B cell (primary cell): ENCODE measurements at regions not wholly inside any gene's neighbourhood (a gene's known extent, or its start where the extent isn't known, plus 50 kb on each side); places are given as distances from the start of the nearest gene placed in this dataset.

Experiments used
- ATAC-seq: fragments of 200-7000 bp; cut with Tn5 transposase; one replicate; pipeline ENCODE4 v1.10.0; 2021; ENCODE audit warnings: low read depth, mild to moderate bottlenecking, moderate number of reproducible peaks, moderate library complexity
- CTCF ChIA-PET: fragments of 350-600 bp; sonication (Branson Sonifier 250); formaldehyde crosslinking; loops from one replicate; lab custom pipeline; 2021; ENCODE audit warnings: antibody characterized with exemption, inconsistent platforms; lab: Charles Lee
- POLR2A ChIA-PET: fragments of 350-600 bp; sonication (Branson Sonifier 250); formaldehyde crosslinking; loops from one replicate; lab custom pipeline; 2021; ENCODE audit warnings: antibody characterized with exemption; lab: Charles Lee
- DNase-seq: peaks from one replicate; pipeline ENCODE4 v3.0.0; 2013
- H2AFZ ChIP-seq: 2 replicates; pipeline ENCODE4 v1.6.1; 2012; ENCODE audit warnings: mild to moderate bottlenecking, low read depth, low read length; ENCODE audit not compliant: insufficient read depth, poor library complexity, severe bottlenecking
- H3K27ac ChIP-seq, 2 donors: 1 replicate in 1 of 2; 2 replicates in 1 of 2; pipeline ENCODE4 v1.5.1; 2012 to 2013; ENCODE audit warnings: low read length in 2 of 2, mild to moderate bottlenecking in 2 of 2, moderate library complexity in 1 of 2
- H3K27me3 ChIP-seq, 4 experiments: fragments of 200-600 bp in 1 of 4; sonication (generic) in 1 of 4; replicated peaks in 1 of 4; 1 replicate in 2 of 4; 2 replicates in 2 of 4; pipeline versions ENCODE4 v1.6.1 to v1.7.0; 2013 to 2016; ENCODE audit warnings: low read length in 3 of 4, mild to moderate bottlenecking in 2 of 4, mixed read lengths in 1 of 4, moderate library complexity in 1 of 4; ENCODE audit not compliant: insufficient read depth in 4 of 4, control insufficient read depth in 3 of 4; ENCODE audit errors: control extremely low read depth in 1 of 4
- H3K36me3 ChIP-seq, 2 experiments: replicated peaks in 1 of 2; 1 replicate in 1 of 2; 2 replicates in 1 of 2; pipeline versions ENCODE4 v1.6.1 to v1.7.1; 2013; ENCODE audit warnings: low read length in 1 of 2; ENCODE audit not compliant: insufficient read depth in 2 of 2, control insufficient read depth in 1 of 2; ENCODE audit errors: control extremely low read depth in 1 of 2, extremely low read depth in 1 of 2
- H3K4me1 ChIP-seq, 2 donors: fragments of 200-600 bp in 1 of 2; sonication (generic) in 1 of 2; 1 replicate in 1 of 2; 2 replicates in 1 of 2; pipeline versions ENCODE4 v1.5.1 to v1.6.1; 2013 to 2017; ENCODE audit warnings: low read length in 2 of 2; ENCODE audit not compliant: control insufficient read depth in 2 of 2, insufficient read depth in 2 of 2
- H3K4me2 ChIP-seq: replicated peaks from 2 replicates; pipeline ENCODE3; 2012; ENCODE audit warnings: mild to moderate bottlenecking, low read depth, low read length; ENCODE audit not compliant: poor library complexity, severe bottlenecking
- H3K4me3 ChIP-seq, 5 experiments: fragments of 200-600 bp in 1 of 5; sonication (generic) in 1 of 5; 1 replicate in 3 of 5; 2 replicates in 2 of 5; pipeline versions ENCODE4 v1.5.1 to v1.7.0; 2011 to 2016; ENCODE audit warnings: low read length in 4 of 5, mild to moderate bottlenecking in 4 of 5, low read depth in 2 of 5, control low read depth in 1 of 5, moderate library complexity in 1 of 5; ENCODE audit not compliant: insufficient read depth in 1 of 5; ENCODE audit errors: control extremely low read depth in 1 of 5, extremely low read depth in 1 of 5
- H3K79me2 ChIP-seq: fragments of 200-600 bp; sonication (generic); one replicate; pipeline ENCODE4 v1.6.0; 2016; ENCODE audit warnings: low read length; ENCODE audit not compliant: control insufficient read depth, insufficient read depth
- H3K9ac ChIP-seq: fragments of 200-600 bp; sonication (generic); 2 replicates; pipeline ENCODE4 v1.6.1; 2017; ENCODE audit warnings: mild to moderate bottlenecking, low read length, moderate library complexity
- H3K9me3 ChIP-seq, 3 donors: one replicate each; pipeline versions ENCODE4 v1.6.1 to v1.7.1; 2013; ENCODE audit warnings: low read length in 2 of 3; ENCODE audit not compliant: control insufficient read depth in 2 of 3, insufficient read depth in 1 of 3; ENCODE audit errors: control extremely low read depth in 1 of 3
- H4K20me1 ChIP-seq: 2 replicates; pipeline ENCODE4 v1.6.0; 2012; ENCODE audit warnings: mild to moderate bottlenecking, low read length; ENCODE audit not compliant: insufficient read depth, control insufficient read depth, poor library complexity, severe bottlenecking
- H3K27ac Mint-ChIP-seq: one replicate; pipeline ENCODE4 v1.8.0; 2021; ENCODE audit warnings: mixed read lengths
- H3K27me3 Mint-ChIP-seq: one replicate; pipeline ENCODE4 v1.8.0; 2021; ENCODE audit warnings: mixed read lengths
- H3K4me1 Mint-ChIP-seq: one replicate; pipeline ENCODE4 v1.8.0; 2021; ENCODE audit warnings: mixed read lengths
- H3K4me3 Mint-ChIP-seq: one replicate; pipeline ENCODE4 v1.8.0; 2021; ENCODE audit warnings: mixed read lengths
- H3K9me3 Mint-ChIP-seq: one replicate; pipeline ENCODE4 v1.8.0; 2022; ENCODE audit warnings: mixed read lengths; ENCODE audit not compliant: insufficient read depth
- CTCF ChIP-seq: fragments of 200-600 bp; IDR thresholded peaks from one replicate; pipeline ENCODE4 v1.8.0; 2022; ENCODE audit warnings: antibody characterized with exemption, mild to moderate bottlenecking
- EZH2 ChIP-seq: IDR thresholded peaks from 2 replicates; pipeline ENCODE4 v1.6.1; 2012; ENCODE audit warnings: borderline replicate concordance, low read depth, mild to moderate bottlenecking, moderate library complexity, low read length; ENCODE audit not compliant: insufficient read depth, poor library complexity, severe bottlenecking
- WGBS: methylation state at CpG from one replicate; pipeline ENCODE4 v1.1.5; 2013; ENCODE audit warnings: missing lambda C conversion rate; ENCODE audit not compliant: insufficient coverage; 5-methylcytosine and 5-hydroxymethylcytosine counted together
- intact Hi-C: fragments of 100-400 bp; cut with micrococcal nuclease; formaldehyde crosslinking; loops from one replicate; pipeline ENCODE4 v1.10.0; 2022

DNA sequence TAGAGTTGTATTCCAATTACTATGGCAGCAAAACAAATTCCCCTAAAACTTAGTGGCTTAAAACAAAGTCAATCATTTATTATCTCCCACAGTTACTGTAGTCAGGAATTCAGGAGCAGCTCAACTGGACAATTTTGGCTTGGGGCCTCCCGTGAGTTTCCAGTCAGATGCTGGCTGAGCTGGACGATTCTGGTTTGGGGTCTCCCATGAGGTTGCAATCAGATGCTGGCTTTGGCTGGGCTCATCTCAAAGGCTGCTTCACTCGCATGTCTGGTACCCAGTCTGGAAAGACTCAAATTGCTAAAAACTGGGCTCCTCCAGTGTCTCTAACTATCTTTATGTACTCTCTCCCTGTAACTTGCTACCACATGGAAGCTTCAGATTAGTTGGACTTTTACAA, 130.1 kb downstream of the C5orf15 start:
- H3K27me3 Mint-ChIP-seq, result peaks cover 10% of the 10 kb centered on the region
- Histone ChIP-seq H3K9me3 (no peaks in the 10 kb centered on the region), H3K36me3 (no peaks in the 10 kb centered on the region), H3K9ac (no peak overlapping the region), H3K4me2 (no peak overlapping the region), H2AFZ (no peak overlapping the region), H3K27ac (no peak overlapping the region), H3K4me1 (no peaks in the 10 kb centered on the region), H4K20me1 (no peaks in the 10 kb centered on the region), H3K79me2 (no peaks in the 10 kb centered on the region), H3K27me3 (no peaks in the 10 kb centered on the region), H3K4me3 (no peak overlapping the region)
- TF ChIP-seq CTCF (no peak), EZH2 (no peak)
- no peak for DNase-seq
- ATAC-seq, result no peak
- ChIA-PET CTCF (no interaction called here), POLR2A (no interaction called here)
- no peak overlapping the region for H3K27ac Mint-ChIP-seq
- WGBS, result 93% methylated on average over 3 of the region's 3 CpGs
- H3K4me1 Mint-ChIP-seq, result no peaks in the 10 kb centered on the region
- peaks cover 7% of the 10 kb centered on the region for H3K9me3 Mint-ChIP-seq
- intact Hi-C loops, result no loop called here
- no peak overlapping the region for H3K4me3 Mint-ChIP-seq

- H3K27me3 ChIP-seq, result no peaks in the 10 kb centered on the region
- peaks cover 3% of the 10 kb centered on the region for H3K27me3 Mint-ChIP-seq
- H3K27ac Mint-ChIP-seq, result no peak overlapping the region
- no peak overlapping the region for H3K4me3 ChIP-seq
- no peaks in the 10 kb centered on the region for H3K9me3 ChIP-seq
- H3K27ac ChIP-seq, result no peak overlapping the region
- no peak for TF ChIP-seq EZH2
- TF ChIP-seq CTCF, result no peak
- no peak overlapping the region for H3K9ac ChIP-seq
- peaks cover 6% of the 10 kb centered on the region for H3K9me3 Mint-ChIP-seq
- DNase-seq (no peak), ATAC-seq (no peak)
- ChIA-PET CTCF (interaction anchor here (1.0 kb wide), 1 partner anchor 40 kb away, joined by 4 read pairs; no protein-coding TSS in a partner anchor), POLR2A (no interaction called here)
- H3K36me3 ChIP-seq, result no peaks in the 10 kb centered on the region
- 84% methylated on average over 5 of the region's 12 CpGs for WGBS
- peaks cover 24 to 31% of the 10 kb centered on the region in 2 donors for H3K4me1 ChIP-seq
- peaks cover 21% of the 10 kb centered on the region for H3K4me1 Mint-ChIP-seq
- H4K20me1 ChIP-seq, result no peaks in the 10 kb centered on the region
- no peaks in the 10 kb centered on the region for H3K79me2 ChIP-seq
- H3K4me2 ChIP-seq, result no peak overlapping the region
- H3K4me3 Mint-ChIP-seq, result no peak overlapping the region
- no peak overlapping the region for H2AFZ ChIP-seq
- intact Hi-C loops, result no loop called here
Measured at GRCh38 chr5:133831491-133832224, 136.8 kb downstream of the C5orf15 start.
